ENCODE measurements at regions not wholly inside any gene's neighbourhood (a gene's known extent, or its start where the extent isn't known, plus 50 kb on each side); places are given as distances from the start of the nearest gene placed in this dataset.

- TF ChIP-seq, protein P1, sequence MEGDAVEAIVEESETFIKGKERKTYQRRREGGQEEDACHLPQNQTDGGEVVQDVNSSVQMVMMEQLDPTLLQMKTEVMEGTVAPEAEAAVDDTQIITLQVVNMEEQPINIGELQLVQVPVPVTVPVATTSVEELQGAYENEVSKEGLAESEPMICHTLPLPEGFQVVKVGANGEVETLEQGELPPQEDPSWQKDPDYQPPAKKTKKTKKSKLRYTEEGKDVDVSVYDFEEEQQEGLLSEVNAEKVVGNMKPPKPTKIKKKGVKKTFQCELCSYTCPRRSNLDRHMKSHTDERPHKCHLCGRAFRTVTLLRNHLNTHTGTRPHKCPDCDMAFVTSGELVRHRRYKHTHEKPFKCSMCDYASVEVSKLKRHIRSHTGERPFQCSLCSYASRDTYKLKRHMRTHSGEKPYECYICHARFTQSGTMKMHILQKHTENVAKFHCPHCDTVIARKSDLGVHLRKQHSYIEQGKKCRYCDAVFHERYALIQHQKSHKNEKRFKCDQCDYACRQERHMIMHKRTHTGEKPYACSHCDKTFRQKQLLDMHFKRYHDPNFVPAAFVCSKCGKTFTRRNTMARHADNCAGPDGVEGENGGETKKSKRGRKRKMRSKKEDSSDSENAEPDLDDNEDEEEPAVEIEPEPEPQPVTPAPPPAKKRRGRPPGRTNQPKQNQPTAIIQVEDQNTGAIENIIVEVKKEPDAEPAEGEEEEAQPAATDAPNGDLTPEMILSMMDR (IDR thresholded peaks at IDR 0.05; ENCODE audit: low read depth, low read length), result no peak
- no peak for TF ChIP-seq POLR2A (IDR thresholded peaks at IDR 0.05; ENCODE audit: extremely low read depth, insufficient read length)
- no peak for TF ChIP-seq MYC (IDR thresholded peaks at IDR 0.05; ENCODE audit: low read depth, low read length)
- TF ChIP-seq, protein P2, sequence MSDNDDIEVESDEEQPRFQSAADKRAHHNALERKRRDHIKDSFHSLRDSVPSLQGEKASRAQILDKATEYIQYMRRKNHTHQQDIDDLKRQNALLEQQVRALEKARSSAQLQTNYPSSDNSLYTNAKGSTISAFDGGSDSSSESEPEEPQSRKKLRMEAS (IDR thresholded peaks at IDR 0.05; ENCODE audit: low read depth, low read length), result no peak
Observed at GRCh38 chr2:8617048-8617447, 64.8 kb upstream of the ID2 start.

Measured in NB4 (cell line).